Sigmoid colon (tissue), 4 donors: ENCODE measurements at regions not wholly inside any gene's neighbourhood (a gene's known extent, or its start where the extent isn't known, plus 50 kb on each side); places are given as distances from the start of the nearest gene placed in this dataset.

Experiments used
- EP300 ChIP-seq, 4 donors: sonication (generic); formaldehyde crosslinking; IDR thresholded peaks; one replicate each; pipeline ENCODE4 v1.6.1; 2017; ENCODE audit warnings: antibody characterized with exemption in 4 of 4
- POLR2A ChIP-seq, 2 donors: fragments of 450-650 bp; IDR thresholded peaks; one replicate each; pipeline ENCODE4 v1.6.1; 2016; ENCODE audit warnings: antibody characterized with exemption in 2 of 2, mild to moderate bottlenecking in 2 of 2, moderate library complexity in 2 of 2
- POLR2AphosphoS5 ChIP-seq, 4 donors: sonication (generic); formaldehyde crosslinking; IDR thresholded peaks; one replicate each; pipeline ENCODE4 v1.6.1; 2017; ENCODE audit warnings: antibody characterized with exemption in 4 of 4
- TF ChIP-seq, protein P1 (sequence below), 4 experiments: fragments of 450-650 bp in 3 of 4; fragments of 200-600 bp in 1 of 4; IDR thresholded peaks; one replicate each; pipeline ENCODE4 v1.5.1; 2016 to 2019; ENCODE audit warnings: antibody characterized with exemption in 4 of 4, mild to moderate bottlenecking in 3 of 4, moderate library complexity in 2 of 4

- TF ChIP-seq, protein P1, sequence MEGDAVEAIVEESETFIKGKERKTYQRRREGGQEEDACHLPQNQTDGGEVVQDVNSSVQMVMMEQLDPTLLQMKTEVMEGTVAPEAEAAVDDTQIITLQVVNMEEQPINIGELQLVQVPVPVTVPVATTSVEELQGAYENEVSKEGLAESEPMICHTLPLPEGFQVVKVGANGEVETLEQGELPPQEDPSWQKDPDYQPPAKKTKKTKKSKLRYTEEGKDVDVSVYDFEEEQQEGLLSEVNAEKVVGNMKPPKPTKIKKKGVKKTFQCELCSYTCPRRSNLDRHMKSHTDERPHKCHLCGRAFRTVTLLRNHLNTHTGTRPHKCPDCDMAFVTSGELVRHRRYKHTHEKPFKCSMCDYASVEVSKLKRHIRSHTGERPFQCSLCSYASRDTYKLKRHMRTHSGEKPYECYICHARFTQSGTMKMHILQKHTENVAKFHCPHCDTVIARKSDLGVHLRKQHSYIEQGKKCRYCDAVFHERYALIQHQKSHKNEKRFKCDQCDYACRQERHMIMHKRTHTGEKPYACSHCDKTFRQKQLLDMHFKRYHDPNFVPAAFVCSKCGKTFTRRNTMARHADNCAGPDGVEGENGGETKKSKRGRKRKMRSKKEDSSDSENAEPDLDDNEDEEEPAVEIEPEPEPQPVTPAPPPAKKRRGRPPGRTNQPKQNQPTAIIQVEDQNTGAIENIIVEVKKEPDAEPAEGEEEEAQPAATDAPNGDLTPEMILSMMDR (IDR thresholded peaks at IDR 0.05) = no peak
- no peak for TF ChIP-seq EP300 (IDR thresholded peaks at IDR 0.05)
- no peak for TF ChIP-seq POLR2A (IDR thresholded peaks at IDR 0.05)
- TF ChIP-seq POLR2AphosphoS5 (IDR thresholded peaks at IDR 0.05) = no peak
Observed at GRCh38 chr1:112099979-112100378, 110.5 kb upstream of the KCND3 start.
